ENCODE measurements at regions not wholly inside any gene's neighbourhood (a gene's known extent, or its start where the extent isn't known, plus 50 kb on each side); places are given as distances from the start of the nearest gene placed in this dataset.

DNA sequence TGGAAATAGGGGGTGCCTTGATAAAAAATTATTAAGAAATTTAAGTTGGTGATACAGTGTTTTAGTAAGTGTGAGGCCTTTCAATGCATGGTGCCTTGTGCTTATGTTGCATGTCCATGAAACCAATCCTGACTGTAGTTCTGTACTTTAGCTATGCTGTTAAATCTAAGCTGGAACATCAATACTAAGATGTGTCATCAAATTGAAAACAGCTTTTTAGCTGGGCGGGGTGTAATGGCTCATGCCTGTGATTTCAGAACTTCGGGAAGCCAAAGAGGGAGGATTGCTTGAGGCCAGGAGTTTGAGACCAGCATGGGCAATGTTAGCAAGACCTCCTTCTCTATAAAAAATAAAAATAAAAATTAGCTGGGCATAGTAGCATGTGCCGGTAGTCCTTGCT is 930.3 kb upstream of the PCDH9 start:
- in situ Hi-C loops (cut with MboI; ENCODE audit: low sequenced_read_pairs): no loop called here
- no peaks in the 10 kb centered on the region for H3K4me1 ChIP-seq
- H3K27me3 ChIP-seq (ENCODE audit: low read depth): no peaks in the 10 kb centered on the region
- no peak overlapping the region for H3K4me3 ChIP-seq
- H3K36me3 ChIP-seq (replicated peaks): no peaks in the 10 kb centered on the region
- H3K9me3 ChIP-seq: no peaks in the 10 kb centered on the region
- no peak for DNase-seq (ENCODE audit: low spot score in 2 of 2)

DNA sequence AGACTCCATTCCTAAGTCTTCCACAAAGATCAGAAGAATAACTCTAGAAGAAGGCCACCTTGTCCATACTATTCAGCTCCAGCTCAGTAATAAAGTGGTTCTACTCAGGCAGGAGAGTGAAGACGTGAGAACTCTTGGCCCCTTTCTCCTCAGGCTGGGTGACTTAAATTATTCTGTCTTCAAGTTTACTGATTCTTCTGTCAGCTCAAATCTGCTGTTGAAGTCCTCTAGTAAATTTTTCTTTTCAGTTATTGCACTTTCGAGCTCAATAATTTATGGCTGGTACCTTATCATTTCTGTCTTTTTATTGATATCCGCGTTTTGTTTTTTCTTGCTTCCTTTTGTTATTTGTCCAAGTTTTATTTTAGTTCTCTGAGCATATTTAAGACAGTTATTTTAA is 922.3 kb upstream of the PCDH9 start:
- DNase-seq (ENCODE audit: low spot score in 2 of 2): no peak
- Histone ChIP-seq H3K9me3 (no peaks in the 10 kb centered on the region), H3K36me3 (replicated peaks) (no peaks in the 10 kb centered on the region), H3K27me3 (ENCODE audit: low read depth) (no peaks in the 10 kb centered on the region), H3K4me1 (no peaks in the 10 kb centered on the region), H3K4me3 (no peak overlapping the region)
- in situ Hi-C loops (cut with MboI; ENCODE audit: low sequenced_read_pairs): no loop called here

DNA sequence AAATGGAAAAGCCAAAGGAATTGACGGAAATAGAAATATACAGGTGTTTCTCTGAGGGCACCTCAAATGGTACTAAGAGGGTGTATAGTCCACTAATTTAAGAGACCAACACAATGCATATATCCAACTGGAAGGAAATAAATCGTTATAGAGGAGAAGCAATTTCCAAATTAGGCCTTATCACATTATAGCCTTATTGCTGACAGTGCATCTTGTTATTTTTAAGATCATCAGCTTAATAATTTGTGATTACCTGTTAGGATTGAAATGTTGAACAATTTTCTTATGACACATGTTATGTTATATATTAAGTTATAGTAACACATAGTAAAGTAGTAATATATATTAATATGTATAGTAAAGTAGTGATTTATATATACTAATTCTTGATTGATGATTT is 915.7 kb upstream of the PCDH9 start:
- no peak for DNase-seq (ENCODE audit: low spot score in 2 of 2)
- Histone ChIP-seq H3K4me1 (no peaks in the 10 kb centered on the region), H3K4me3 (no peak overlapping the region), H3K36me3 (replicated peaks) (no peaks in the 10 kb centered on the region), H3K27me3 (ENCODE audit: low read depth) (no peaks in the 10 kb centered on the region), H3K9me3 (no peaks in the 10 kb centered on the region)
- in situ Hi-C loops (cut with MboI; ENCODE audit: low sequenced_read_pairs): no loop called here

DNA sequence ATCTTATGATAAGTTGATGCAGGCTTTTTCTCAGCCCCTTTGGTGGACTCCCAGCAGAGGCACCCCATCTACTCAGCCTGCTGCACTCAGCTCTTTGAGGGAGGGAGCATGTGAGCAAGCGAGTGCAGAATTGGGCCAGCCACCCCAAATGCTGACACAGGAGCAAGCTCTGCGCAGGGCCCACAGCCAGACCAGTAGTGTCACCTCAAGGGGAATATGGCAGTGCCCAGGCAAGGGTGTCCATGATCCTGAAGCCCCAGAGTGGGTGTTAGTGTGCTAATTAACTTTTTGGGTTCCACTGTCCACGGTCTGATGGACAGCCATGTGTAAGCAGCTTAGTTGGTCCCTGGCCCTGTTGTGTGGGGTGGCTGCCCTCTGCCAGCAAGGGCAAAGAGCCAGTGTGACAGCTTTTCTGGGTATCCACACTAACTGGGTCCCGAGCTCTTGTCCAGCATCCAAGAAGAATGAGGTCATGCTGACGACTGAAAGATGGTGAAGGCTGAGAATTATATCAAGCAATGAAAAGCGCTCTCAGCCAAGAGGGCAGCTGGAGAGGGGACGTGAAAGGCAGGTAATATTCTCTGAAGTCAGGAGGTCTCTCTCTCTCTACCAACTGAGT is 898.3 kb upstream of the PCDH9 start:
- Histone ChIP-seq H3K4me1 (no peaks in the 10 kb centered on the region), H3K27me3 (ENCODE audit: low read depth) (no peaks in the 10 kb centered on the region), H3K9me3 (no peaks in the 10 kb centered on the region), H3K36me3 (replicated peaks) (no peaks in the 10 kb centered on the region), H3K4me3 (no peak overlapping the region)
- in situ Hi-C loops (cut with MboI; ENCODE audit: low sequenced_read_pairs): no loop called here
- DNase-seq (ENCODE audit: low spot score in 2 of 2): no peak

DNA sequence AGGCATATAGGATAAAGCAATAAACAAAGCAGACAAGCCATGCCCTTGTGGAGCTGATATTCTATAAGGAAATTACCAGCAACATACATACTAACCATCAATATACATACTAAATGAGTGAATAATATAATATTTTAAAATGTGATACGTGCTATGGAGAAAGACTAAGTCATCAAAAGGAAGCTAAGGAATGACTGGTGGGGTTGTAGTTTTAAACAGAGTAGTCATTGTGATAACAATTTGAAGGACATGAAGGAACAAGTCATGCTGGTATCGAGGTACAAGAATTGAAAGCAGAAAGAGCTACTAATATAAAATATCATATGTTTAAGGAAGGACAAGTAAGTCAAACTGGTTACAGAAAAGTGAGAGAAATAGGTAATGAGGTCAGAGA is 894.9 kb upstream of the PCDH9 start:
- in situ Hi-C loops (cut with MboI; ENCODE audit: low sequenced_read_pairs): no loop called here
- H3K9me3 ChIP-seq: no peaks in the 10 kb centered on the region
- no peaks in the 10 kb centered on the region for H3K4me1 ChIP-seq
- no peak overlapping the region for H3K4me3 ChIP-seq
- no peaks in the 10 kb centered on the region for H3K36me3 ChIP-seq (replicated peaks)
- no peak for DNase-seq (ENCODE audit: low spot score in 2 of 2)
- no peaks in the 10 kb centered on the region for H3K27me3 ChIP-seq (ENCODE audit: low read depth)

DNA sequence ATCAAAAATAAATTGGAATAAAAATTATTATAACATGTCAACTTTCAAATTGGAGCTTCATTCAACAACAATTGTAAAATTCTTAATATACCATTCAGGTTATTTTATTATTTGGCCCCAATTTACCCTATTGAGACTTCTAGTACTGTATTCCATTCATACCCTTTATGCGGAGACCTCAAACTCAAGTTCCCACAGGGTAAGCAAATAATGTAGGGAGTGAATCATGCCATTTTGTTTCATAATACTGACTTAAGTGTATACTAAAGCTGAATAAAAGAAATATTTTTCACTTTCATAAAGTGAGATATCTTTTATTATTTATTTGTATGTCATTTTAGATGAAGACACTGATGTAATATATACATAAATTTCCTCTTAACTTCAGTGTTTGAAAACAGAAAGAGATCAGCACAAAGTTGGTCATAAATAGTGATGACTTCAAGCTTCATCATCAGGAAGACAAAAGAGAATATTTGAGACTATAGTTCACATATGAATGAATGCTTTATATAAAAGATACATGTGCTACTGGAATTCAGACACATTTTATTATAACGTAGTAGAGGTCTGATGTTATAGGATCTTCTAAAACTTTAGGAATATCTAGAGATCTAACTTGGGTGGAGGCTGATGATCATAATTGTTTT is 894.4 kb upstream of the PCDH9 start:
- no peak for DNase-seq (ENCODE audit: low spot score in 2 of 2)
- Histone ChIP-seq H3K4me1 (no peaks in the 10 kb centered on the region), H3K36me3 (replicated peaks) (no peaks in the 10 kb centered on the region), H3K9me3 (no peaks in the 10 kb centered on the region), H3K4me3 (no peak overlapping the region), H3K27me3 (ENCODE audit: low read depth) (no peaks in the 10 kb centered on the region)
- in situ Hi-C loops (cut with MboI; ENCODE audit: low sequenced_read_pairs): no loop called here

DNA sequence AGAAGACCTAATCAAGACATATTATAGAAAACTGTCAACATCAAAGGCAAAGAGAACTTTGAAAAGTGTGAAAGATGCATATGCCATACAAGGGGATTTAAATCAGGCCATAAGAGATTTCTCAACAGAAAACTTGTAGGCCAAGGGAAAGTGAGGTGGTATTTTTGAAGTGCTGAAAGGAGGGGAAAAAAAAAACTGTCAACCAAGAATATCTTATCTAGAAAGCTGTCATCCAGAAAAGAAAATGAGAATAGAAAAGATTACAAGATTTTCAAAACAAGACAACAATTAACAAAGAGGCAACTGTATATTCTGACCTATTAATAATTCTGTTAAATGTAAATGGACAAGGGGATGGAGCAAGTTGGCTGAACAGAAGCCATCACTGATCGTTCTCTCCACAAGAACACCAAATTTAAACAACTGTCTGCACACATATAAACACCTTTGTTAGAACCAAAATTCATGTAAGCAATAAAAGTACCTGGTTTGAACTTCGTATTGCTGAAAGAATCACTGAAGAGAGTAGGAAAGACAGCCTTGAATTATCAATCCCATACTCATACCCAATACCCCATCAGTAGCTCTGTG is 880.1 kb upstream of the PCDH9 start:
- in situ Hi-C loops (cut with MboI; ENCODE audit: low sequenced_read_pairs): no loop called here
- Histone ChIP-seq H3K4me1 (no peaks in the 10 kb centered on the region), H3K9me3 (0 out of 2 replicates have a peak, but pooled peaks cover 2% of the 10 kb centered on the region), H3K27me3 (ENCODE audit: low read depth) (no peaks in the 10 kb centered on the region), H3K36me3 (replicated peaks) (no peaks in the 10 kb centered on the region), H3K4me3 (no peak overlapping the region)
- no peak for DNase-seq (ENCODE audit: low spot score in 2 of 2)

DNA sequence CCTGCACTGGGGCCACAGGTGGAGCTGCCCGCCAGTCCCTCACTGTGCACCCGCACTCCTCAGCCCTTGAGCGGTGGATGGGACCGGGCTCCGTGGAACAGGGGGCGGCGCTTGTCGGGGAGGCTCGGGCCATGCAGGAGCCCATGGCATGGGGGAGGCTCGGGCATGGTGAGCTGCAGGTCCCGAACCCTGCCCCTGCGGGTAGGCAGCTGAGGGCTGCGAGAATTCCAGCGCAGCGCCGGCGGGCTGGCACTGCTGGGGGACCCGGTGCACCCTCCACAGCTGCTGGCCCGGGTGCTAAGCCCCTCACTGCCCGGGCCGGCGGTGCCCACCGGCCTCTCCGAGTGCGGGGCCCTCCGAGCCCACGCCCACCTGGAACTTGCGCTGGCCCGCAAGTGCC is 877.5 kb upstream of the PCDH9 start:
- H3K9me3 ChIP-seq: 0 out of 2 replicates have a peak, but pooled peaks cover 2% of the 10 kb centered on the region
- no peaks in the 10 kb centered on the region for H3K4me1 ChIP-seq
- no peak for DNase-seq (ENCODE audit: low spot score in 2 of 2)
- no peaks in the 10 kb centered on the region for H3K27me3 ChIP-seq (ENCODE audit: low read depth)
- no peaks in the 10 kb centered on the region for H3K36me3 ChIP-seq (replicated peaks)
- H3K4me3 ChIP-seq: no peak overlapping the region
- in situ Hi-C loops (cut with MboI; ENCODE audit: low sequenced_read_pairs): no loop called here

DNA sequence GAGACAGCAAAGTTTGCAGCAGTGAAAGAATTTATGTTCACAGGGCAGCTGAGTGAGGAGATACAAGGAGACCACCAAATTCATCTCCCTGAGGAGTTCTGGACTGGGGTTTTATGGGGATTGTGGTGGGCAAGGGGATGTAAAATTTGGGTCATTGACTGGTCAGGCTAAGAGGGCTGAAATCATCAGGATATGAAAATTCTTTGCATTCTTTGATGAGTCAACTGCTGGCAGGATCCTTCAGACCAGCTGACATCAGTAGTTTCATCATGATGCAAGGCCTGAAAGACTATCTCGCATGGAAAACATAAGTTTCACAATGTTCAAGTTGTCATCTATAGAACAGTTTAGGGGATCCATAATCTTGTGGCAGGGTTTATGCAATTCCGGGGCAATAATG is 869.5 kb upstream of the PCDH9 start:
- no peak for DNase-seq (ENCODE audit: low spot score in 2 of 2)
- H3K36me3 ChIP-seq (replicated peaks): no peaks in the 10 kb centered on the region
- no peaks in the 10 kb centered on the region for H3K9me3 ChIP-seq
- no peaks in the 10 kb centered on the region for H3K27me3 ChIP-seq (ENCODE audit: low read depth)
- no peak overlapping the region for H3K4me3 ChIP-seq
- in situ Hi-C loops (cut with MboI; ENCODE audit: low sequenced_read_pairs): no loop called here
- H3K4me1 ChIP-seq: no peaks in the 10 kb centered on the region

DNA sequence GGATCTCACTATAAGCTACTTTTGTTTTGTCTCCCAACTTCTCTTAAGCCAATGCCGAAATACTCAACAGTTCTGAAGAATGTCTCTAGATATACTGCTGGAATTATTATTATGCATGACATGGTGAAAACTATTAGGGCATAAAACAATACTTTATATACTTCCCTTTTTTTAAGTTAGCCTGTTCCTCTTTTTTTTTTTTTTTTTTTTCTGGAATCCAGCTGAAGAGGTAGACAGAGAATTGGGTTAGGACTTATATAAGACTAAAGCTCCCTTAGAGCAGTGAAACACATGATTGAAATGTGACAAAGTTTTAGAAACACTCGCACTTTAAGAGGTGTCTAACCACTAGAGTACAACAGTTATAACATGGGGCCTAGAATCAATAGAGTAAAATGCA is 850.9 kb upstream of the PCDH9 start:
- in situ Hi-C loops (cut with MboI; ENCODE audit: low sequenced_read_pairs): no loop called here
- Histone ChIP-seq H3K4me3 (no peak overlapping the region), H3K9me3 (no peaks in the 10 kb centered on the region), H3K27me3 (ENCODE audit: low read depth) (no peaks in the 10 kb centered on the region), H3K4me1 (no peaks in the 10 kb centered on the region), H3K36me3 (replicated peaks) (no peaks in the 10 kb centered on the region)
- no peak for DNase-seq (ENCODE audit: low spot score in 2 of 2)

DNA sequence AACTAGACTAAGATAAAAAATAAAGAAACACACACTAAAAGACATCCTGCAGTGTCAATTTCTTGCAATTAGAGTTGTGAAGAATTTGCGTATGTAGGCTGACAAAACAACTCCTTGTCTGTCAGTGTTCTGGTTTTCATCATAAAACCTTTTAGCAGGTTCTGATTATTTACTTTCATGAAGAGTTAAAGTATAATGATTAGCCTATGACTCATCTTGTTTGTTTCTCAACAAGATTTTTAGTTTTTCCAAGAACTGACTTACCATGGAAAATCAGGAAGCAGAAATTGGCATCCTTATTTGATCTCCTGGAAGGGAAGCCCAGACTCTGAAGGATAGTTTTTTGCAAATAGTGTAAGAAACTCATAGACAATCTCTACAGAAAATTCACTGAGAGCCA is 848.7 kb upstream of the PCDH9 start:
- in situ Hi-C loops (cut with MboI; ENCODE audit: low sequenced_read_pairs): no loop called here
- Histone ChIP-seq H3K27me3 (ENCODE audit: low read depth) (no peaks in the 10 kb centered on the region), H3K4me1 (no peaks in the 10 kb centered on the region), H3K36me3 (replicated peaks) (no peaks in the 10 kb centered on the region), H3K4me3 (no peak overlapping the region), H3K9me3 (no peaks in the 10 kb centered on the region)
- DNase-seq (ENCODE audit: low spot score in 2 of 2): no peak

DNA sequence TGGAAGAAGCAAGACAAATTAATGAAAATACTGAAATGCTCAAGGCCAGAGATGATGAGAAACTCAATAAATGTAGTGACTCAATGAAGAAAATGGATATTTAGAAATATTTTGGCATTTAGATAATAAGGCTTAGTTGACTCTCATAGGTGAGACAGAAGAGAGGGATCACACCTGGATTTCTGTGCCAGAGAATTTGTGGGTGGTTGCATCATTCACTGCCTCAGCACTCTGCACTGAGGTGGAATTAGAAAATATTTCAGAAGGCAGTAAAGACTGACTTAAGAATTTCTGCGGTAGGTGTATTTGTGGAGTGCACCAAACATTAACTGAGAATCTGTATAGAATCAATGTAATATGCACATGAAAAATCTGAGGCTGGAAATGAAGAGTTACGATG is 848.3 kb upstream of the PCDH9 start:
- in situ Hi-C loops (cut with MboI; ENCODE audit: low sequenced_read_pairs): no loop called here

DNA sequence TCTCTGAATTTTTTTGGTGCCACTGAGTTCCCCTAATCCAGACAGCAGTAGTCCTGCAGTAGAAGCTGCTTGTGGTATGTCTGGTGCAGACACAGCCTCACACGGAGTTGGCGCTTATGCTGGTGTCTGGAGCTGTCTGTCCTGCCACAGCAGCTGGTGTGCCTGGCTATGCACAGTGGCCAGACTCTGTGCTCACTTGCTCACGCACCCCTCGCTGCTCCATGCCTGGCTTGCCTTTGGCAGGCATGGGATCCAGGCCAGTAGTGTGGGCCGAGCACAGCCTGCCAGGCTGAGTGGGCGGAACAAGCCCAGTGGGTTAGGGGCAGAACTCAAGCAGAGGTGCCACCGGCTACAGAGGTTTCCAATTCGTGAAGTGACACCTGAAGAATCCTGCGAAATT is 845.9 kb upstream of the PCDH9 start:
- DNase-seq (ENCODE audit: low spot score in 2 of 2): no peak
- H3K27me3 ChIP-seq (ENCODE audit: low read depth): no peaks in the 10 kb centered on the region
- no peaks in the 10 kb centered on the region for H3K9me3 ChIP-seq
- in situ Hi-C loops (cut with MboI; ENCODE audit: low sequenced_read_pairs): no loop called here
- no peaks in the 10 kb centered on the region for H3K4me1 ChIP-seq
- H3K36me3 ChIP-seq (replicated peaks): no peaks in the 10 kb centered on the region
- no peak overlapping the region for H3K4me3 ChIP-seq

More for the DNA sequence above, 848.3 kb upstream of the PCDH9 start:
- no peak for DNase-seq (ENCODE audit: low spot score in 2 of 2)
- Histone ChIP-seq H3K27me3 (ENCODE audit: low read depth) (no peaks in the 10 kb centered on the region), H3K4me1 (no peaks in the 10 kb centered on the region), H3K4me3 (no peak overlapping the region), H3K36me3 (replicated peaks) (no peaks in the 10 kb centered on the region), H3K9me3 (no peaks in the 10 kb centered on the region)

DNA sequence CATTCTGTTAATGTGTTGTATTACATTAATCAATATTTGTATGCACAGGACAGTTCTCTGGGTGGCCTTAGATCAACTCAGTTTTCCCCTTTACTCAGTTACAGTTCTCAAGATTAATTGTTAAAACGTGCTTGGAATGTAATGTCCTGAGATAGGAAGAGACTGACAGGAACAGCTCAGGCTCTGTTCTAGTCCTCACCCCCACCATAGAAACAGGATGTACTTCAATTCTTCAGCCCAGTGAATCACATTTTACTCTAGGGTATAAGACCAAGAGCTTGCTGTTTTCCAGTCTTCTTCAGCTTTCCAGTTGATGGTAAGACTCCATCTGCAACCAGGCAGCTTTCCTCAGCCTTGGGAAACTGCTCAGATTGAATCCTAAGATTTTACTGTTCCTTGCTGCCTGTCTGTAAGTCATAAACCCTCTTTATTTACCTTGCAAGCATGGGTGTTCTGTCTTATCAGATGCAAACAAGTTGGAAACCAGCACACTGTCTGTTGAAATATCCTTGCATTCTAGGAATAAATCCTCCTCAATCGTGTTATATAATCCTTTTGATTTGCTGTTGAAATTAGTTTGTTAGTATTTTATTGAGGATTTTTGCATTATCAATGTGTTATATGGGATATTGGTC is 836.9 kb upstream of the PCDH9 start:
- in situ Hi-C loops (cut with MboI; ENCODE audit: low sequenced_read_pairs): no loop called here
- no peak overlapping the region for H3K4me3 ChIP-seq
- no peaks in the 10 kb centered on the region for H3K36me3 ChIP-seq (replicated peaks)
- H3K27me3 ChIP-seq (ENCODE audit: low read depth): no peaks in the 10 kb centered on the region
- no peaks in the 10 kb centered on the region for H3K4me1 ChIP-seq
- no peaks in the 10 kb centered on the region for H3K9me3 ChIP-seq
- no peak for DNase-seq (ENCODE audit: low spot score in 2 of 2)

Measured in HAP-1 (cell line).